GM12872 (cell line): ENCODE measurements at regions not wholly inside any gene's neighbourhood (a gene's known extent, or its start where the extent isn't known, plus 50 kb on each side); places are given as distances from the start of the nearest gene placed in this dataset.

Source experiments
- CTCF ChIP-seq: IDR thresholded peaks from 3 replicates; pipeline ENCODE4 v1.5.1; 2011; ENCODE audit warnings: low read depth, mild to moderate bottlenecking, low read length, moderate library complexity; ENCODE audit not compliant: insufficient read depth

- TF ChIP-seq CTCF, result no peak
Observed at GRCh38 chr15:79186616-79187015, 95.9 kb upstream of the ANKRD34C start.

GRCh38 chr15:79185199-79185598 is 94.6 kb upstream of the RASGRF1 start:
- TF ChIP-seq CTCF, result peak; percentile 63

GRCh38 chr15:79184465-79184892 is 93.9 kb upstream of the RASGRF1 start:
- TF ChIP-seq CTCF, result peak; percentile 93

GRCh38 chr15:79180318-79180717 is 89.7 kb upstream of the RASGRF1 start:
- no peak for TF ChIP-seq CTCF

GRCh38 chr15:79179597-79179996 is 89.0 kb upstream of the RASGRF1 start:
- TF ChIP-seq CTCF, result no peak

GRCh38 chr15:79179108-79179561 is 88.6 kb upstream of the RASGRF1 start:
- TF ChIP-seq CTCF, result no peak

- TF ChIP-seq CTCF, result no peak
Observed at GRCh38 chr15:79178594-79178993, 88.0 kb upstream of the RASGRF1 start.

- no peak for TF ChIP-seq CTCF
Observed at GRCh38 chr15:79176151-79176550, 85.6 kb upstream of the RASGRF1 start.
